ENCODE measurements at regions not wholly inside any gene's neighbourhood (a gene's known extent, or its start where the extent isn't known, plus 50 kb on each side); places are given as distances from the start of the nearest gene placed in this dataset.

GRCh38 chr5:51567636-51568035, 184.4 kb downstream of the ISL1 start:
- DNase-seq (no peak), ATAC-seq (ENCODE audit: low FRiP score in 2 of 2) (no peak)
- H3K9me3 ChIP-seq: no peaks in the 10 kb centered on the region
- H3K4me1 ChIP-seq: no peaks in the 10 kb centered on the region
- TF ChIP-seq EP300 (IDR thresholded peaks at IDR 0.05) (no peak), CTCF (IDR thresholded peaks at IDR 0.05) (no peak), POLR2AphosphoS5 (IDR thresholded peaks at IDR 0.05) (no peak)
- H3K36me3 ChIP-seq: no peaks in the 10 kb centered on the region
- no peak overlapping the region for H3K27ac ChIP-seq
- H3K4me3 ChIP-seq: no peak overlapping the region
- no peaks in the 10 kb centered on the region for H3K27me3 ChIP-seq

- 53 to 57% methylated on average over 5 of the region's 5 CpGs for WGBS, 2 donors
These were observed 190.6 kb downstream of the ISL1 start for GRCh38 chr5:51573835-51574234.

GRCh38 chr5:51582871-51583394, 199.7 kb downstream of the ISL1 start:
- WGBS, 2 donors: 68 to 78% methylated on average over 3 of the region's 3 CpGs
- TF ChIP-seq POLR2AphosphoS5 (IDR thresholded peaks at IDR 0.05) (no peak), EP300 (IDR thresholded peaks at IDR 0.05) (no peak), CTCF (IDR thresholded peaks at IDR 0.05) (no peak), POLR2A (IDR thresholded peaks at IDR 0.05) (no peak)
- Histone ChIP-seq H3K36me3 (no peaks in the 10 kb centered on the region), H3K4me3 (no peak overlapping the region), H3K9me3 (no peaks in the 10 kb centered on the region), H3K27ac (no peak overlapping the region), H3K27me3 (no peaks in the 10 kb centered on the region), H3K4me1 (no peaks in the 10 kb centered on the region)
- no peak for ATAC-seq (ENCODE audit: low FRiP score in 2 of 2)
- DNase-seq: no peak

More at GRCh38 chr5:51573835-51574234, 190.6 kb downstream of the ISL1 start:
- H3K4me1 ChIP-seq: no peaks in the 10 kb centered on the region
- no peak for ATAC-seq (ENCODE audit: low FRiP score in 2 of 2)
- no peaks in the 10 kb centered on the region for H3K9me3 ChIP-seq
- H3K36me3 ChIP-seq: no peaks in the 10 kb centered on the region
- TF ChIP-seq CTCF (IDR thresholded peaks at IDR 0.05) (no peak), POLR2AphosphoS5 (IDR thresholded peaks at IDR 0.05) (no peak), EP300 (IDR thresholded peaks at IDR 0.05) (no peak), POLR2A (IDR thresholded peaks at IDR 0.05) (no peak)
- H3K4me3 ChIP-seq: no peak overlapping the region
- no peaks in the 10 kb centered on the region for H3K27me3 ChIP-seq
- DNase-seq: no peak
- H3K27ac ChIP-seq: no peak overlapping the region

- no peak for DNase-seq
- H3K4me1 ChIP-seq: no peaks in the 10 kb centered on the region
These were observed 214.8 kb downstream of the ISL1 start for GRCh38 chr5:51598026-51598425.

More at GRCh38 chr5:51598026-51598425, 214.8 kb downstream of the ISL1 start:
- no peaks in the 10 kb centered on the region for H3K9me3 ChIP-seq
- ATAC-seq (ENCODE audit: low FRiP score in 2 of 2): no peak
- H3K4me3 ChIP-seq: no peak overlapping the region
- TF ChIP-seq CTCF (IDR thresholded peaks at IDR 0.05) (no peak), EP300 (IDR thresholded peaks at IDR 0.05) (no peak), POLR2AphosphoS5 (IDR thresholded peaks at IDR 0.05) (no peak), POLR2A (IDR thresholded peaks at IDR 0.05) (no peak)
- H3K27me3 ChIP-seq: no peaks in the 10 kb centered on the region
- 47 to 66% methylated on average over 2 of the region's 2 CpGs for WGBS, 2 donors
- no peaks in the 10 kb centered on the region for H3K36me3 ChIP-seq
- H3K27ac ChIP-seq: no peak overlapping the region

Data from upper lobe of left lung (tissue), 6 donors.